NCI-H2227 (cell line): ENCODE measurements at regions not wholly inside any gene's neighbourhood (a gene's known extent, or its start where the extent isn't known, plus 50 kb on each side); places are given as distances from the start of the nearest gene placed in this dataset.
"Not testable (repeated sequence)": the region's sequence is repeated elsewhere in the genome, so short reads cannot be mapped to it uniquely, and the experiment has no call there.

Experiments used
- DNase-seq: peaks from one replicate; lab custom pipeline; 2025; ENCODE audit not compliant: unreplicated experiment; lab: John Stamatoyannopoulos, UW

DNA sequence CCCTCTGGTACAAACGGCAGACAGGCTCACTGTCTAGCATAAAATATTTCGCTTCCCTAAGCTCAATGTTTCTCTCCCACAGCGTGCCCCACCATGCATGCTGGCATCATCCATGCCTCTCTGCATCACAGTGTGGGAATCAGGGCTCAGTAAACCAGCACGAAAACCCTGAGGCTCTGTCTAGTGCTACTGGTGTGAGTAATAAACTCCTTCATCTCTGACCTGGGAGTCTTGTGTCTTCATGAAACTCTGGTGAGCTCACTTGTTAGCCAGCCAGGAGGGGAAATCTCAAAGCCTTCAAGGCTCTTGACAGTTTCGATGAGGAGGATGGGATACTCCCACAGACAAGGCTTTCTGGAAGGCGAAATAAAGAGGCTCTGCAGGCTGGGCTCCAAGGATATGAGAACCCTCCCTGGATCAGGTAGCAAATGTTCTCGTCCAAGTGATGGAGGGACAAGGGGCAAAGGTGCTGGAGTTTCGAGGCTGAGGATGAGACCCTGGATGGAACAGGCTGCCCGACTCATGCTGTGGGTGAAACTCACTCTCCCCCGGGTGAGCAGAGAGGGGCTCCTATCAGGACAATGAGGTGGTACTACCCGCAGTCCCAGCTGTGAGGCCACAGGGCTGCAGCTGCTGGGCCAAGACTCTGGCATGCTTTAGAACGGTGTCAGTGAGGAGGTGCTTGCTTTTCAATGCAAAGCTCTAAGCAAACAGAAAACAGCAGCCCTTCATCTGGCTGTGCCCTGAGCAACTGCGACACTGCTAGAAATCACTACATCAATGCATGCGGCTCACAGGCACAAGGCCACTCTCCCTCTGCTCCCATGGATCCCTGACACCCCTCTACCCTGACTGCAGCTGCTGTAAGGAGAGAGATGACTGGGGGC is 69.3 kb downstream of the SHANK2 start:
- DNase-seq, result no peak

DNA sequence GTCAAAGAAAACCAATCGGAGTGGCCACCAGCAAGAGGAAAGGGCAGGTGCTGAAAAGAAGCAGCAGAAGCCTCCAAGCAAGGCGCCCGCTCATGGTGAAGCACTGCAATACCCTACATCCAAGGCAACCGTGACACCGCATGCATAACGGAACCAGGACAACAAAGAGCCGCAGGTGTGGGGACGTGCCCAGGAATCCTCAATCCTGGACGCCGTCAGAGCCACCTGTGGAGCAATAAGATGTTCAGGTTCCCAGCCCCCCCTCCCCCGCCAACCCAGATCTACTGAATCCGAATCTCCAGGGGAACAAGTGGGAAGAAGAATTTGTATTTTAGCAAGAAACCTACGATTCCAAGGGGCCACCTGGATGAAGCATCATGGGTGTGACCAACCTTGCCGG is 70.8 kb downstream of the SHANK2 start:
- DNase-seq, result no peak

DNA sequence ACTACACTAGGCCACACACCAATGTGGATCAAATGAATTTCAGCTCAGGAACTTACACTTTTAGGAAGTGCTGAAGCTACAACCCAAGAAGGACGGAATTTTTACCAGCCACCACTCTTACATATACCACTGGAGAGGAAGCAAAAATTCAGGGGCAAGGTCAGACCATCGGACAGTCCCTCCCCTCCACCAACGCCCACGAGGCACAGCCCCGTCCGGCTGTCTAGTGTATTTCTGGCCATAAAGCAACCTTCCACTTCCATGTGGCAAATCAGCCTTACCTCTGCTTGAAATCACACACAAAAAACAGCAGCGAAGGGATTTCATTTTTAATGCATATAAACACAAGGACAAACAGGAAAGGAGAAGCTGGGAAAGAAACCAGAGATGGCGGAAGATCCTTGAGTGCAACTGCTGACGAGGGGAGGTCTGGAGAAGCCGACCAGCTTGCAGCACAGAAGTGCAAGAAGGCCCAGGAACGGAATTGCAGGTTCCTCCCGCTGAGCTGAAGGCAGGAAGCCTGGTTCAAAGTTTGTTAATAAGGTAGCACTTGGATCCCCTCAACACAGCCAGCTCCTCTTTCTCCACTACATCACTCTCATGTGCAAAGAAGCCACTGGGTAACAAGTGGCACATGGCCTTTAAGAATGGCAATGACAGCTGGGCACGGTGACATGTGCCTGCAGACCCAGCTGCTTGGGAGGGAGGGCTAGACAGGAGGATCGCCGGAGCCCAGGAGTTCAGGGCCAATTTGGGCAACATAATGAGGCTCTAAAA is 71.5 kb downstream of the SHANK2 start:
- no peak for DNase-seq

GRCh38 chr11:71179877-71180605 is 72.3 kb downstream of the SHANK2 start:
- DNase-seq, result no peak

DNA sequence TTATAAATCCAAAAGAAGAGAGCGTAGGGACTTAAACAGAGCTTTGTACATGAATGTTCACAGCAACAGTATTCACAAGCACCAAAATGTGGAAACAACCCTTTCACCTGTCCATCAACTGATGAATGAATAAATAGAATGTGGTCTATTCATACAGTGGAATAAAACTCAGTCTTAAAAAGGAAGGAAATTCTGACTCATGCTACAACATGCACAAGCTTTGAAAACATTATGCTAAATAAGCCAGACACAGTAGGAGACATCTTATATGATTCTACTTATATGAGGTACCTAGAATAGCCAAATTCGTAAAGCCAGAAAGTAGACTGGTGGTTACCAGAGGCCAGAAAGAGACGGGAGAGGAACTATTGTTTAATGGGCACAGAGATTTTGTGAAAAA is 74.3 kb downstream of the SHANK2 start:
- DNase-seq, result no peak

DNA sequence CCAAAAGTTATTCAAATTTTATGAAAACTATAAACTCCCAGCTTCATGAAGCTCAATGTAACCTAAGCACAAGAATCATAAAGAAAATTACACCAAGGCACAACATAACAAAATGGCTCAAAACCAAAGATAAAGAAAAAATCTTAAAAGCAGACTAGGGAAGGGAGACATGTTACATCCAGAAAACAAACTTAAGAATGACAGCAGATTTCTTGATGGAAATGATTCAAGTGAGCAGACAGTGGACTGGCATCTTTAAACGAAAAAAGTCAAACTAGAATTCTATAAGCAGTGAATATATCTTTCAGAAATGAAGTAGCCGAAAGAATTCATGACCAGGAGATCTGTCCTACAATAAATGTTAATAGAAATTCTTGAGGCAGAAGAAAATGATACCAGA is 75.6 kb downstream of the SHANK2 start:
- DNase-seq, result no peak

- DNase-seq, result no peak
Observed at GRCh38 chr11:71173709-71174108, 78.7 kb downstream of the SHANK2 start.

- no peak for DNase-seq
Observed at GRCh38 chr11:71172680-71173079, 79.7 kb downstream of the SHANK2 start.

- no peak for DNase-seq
Observed at GRCh38 chr11:71171576-71171975, 80.8 kb downstream of the SHANK2 start.

DNA sequence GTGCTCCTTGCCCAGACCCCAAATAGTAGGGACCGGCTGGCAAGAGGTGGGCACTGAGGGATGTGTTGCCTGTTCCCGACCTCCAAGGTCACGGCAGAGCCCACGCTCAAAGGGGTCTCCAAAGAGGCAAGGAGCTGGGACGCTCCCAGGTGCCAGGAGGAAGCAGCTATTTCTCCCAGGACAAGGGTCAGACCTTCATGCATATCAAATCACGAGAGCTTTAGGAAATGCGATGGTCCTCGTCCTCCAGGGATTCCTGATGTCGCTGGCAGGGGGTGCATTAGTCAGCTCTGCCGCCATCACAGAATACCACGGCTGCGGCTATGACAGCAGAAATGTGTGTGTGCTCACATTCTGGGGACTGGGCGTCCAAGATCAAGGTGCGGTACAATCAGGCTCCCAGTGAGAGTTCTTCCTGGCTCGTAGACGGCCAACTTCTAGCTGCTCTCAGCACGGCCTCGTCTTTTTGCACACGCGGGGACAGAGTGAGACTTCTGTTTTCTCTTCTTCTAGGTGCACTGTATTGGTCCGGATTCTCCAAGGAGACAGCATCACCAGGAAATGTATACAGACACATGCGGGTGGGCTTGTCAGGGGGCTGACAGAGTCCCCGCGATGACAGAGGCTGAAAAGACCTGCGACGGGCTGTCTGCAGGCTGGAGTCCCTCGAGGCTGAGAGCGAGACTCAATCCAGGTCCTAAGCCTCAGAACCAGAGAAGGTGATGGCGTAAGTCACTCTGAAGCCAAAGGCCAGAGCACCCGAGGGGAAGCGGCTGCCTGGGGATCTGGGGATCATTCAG is 81.6 kb downstream of the SHANK2 start:
- DNase-seq, result no peak

- no peak for DNase-seq
Observed at GRCh38 chr11:71169313-71169712, 83.1 kb downstream of the SHANK2 start.

DNA sequence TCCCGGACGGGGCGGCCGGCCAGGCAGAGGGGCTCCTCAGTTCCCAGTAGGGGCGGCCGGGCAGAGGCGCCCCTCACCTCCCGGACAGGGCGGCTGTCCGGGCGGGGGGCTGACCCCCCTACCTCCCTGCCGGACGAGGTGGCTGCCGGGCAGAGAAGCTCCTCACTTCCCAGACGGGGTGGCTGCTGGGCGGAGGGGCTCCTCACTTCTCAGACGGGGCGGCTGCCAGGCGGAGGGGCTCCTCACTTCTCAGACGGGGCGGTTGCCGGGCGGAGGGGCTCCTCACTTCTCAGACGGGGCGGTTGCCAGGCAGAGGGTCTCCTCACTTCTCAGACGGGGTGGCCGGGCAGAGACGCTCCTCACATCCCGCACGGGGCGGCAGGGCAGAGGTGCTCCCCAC is 84.6 kb downstream of the SHANK2 start:
- DNase-seq, result not testable (repeated sequence)

DNA sequence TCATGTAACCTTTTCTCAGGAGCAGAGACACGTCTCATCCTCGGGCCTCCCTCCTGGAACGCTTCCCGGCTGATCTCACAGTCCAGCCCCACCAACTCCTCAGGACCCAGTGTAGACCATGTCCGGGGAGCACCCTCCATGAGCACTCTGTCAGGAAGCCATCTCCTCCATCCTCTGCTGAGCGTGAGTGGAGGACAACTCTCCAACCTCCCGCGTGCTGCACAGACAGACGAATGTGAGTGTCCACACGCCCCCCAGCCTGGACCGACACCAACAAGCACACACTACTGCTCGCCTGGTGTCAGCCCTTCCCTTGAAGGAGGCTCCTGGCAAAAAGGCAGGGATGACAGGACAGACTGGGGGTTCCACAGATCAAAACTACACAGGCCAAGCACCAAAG is 86.6 kb downstream of the SHANK2 start:
- no peak for DNase-seq

- DNase-seq, result no peak
Observed at GRCh38 chr11:71164621-71165020, 87.8 kb downstream of the SHANK2 start.

GRCh38 chr11:71164186-71164585 is 88.2 kb downstream of the SHANK2 start:
- DNase-seq, result no peak

GRCh38 chr11:71163371-71163770 is 89.0 kb downstream of the SHANK2 start:
- no peak for DNase-seq

DNA sequence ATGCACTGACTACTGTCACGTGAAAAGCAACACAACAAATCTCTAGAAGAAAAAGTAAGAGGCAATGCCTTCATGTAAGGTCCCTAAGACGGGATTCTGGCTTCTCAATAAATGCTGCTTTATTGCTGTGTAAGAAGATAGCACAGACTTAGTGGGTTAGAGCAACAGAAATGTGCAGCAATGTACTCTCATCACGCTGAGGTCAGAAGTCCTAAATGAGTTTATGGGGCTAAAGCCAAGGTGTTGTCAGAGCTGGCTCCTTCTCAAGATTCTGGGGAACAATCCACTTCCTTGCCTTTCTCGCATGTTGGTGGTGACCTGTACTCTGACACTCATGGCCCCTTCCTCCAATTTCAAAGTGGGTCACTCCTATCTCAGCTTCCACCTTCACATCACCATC is 93.4 kb downstream of the SHANK2 start:
- no peak for DNase-seq

DNA sequence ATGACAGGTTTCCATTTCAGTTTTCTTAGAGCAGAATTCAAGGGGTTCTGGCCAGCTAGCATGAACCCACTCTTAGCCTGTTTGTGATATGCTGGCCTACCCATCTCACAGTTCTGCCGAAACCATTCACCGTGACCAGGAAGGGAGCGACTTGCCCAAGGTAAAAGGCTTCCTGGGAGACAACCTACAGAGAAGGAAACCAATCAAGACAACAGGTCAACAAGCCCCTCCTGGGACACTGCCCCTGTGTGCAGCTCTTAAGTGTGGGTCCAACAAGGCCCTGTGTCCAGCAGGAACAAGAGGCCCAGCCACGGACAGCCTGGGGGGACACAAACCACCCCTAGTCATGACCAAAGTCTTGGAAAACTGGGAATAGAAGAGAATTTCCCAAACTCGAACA is 94.7 kb downstream of the SHANK2 start:
- not testable (repeated sequence) for DNase-seq

DNA sequence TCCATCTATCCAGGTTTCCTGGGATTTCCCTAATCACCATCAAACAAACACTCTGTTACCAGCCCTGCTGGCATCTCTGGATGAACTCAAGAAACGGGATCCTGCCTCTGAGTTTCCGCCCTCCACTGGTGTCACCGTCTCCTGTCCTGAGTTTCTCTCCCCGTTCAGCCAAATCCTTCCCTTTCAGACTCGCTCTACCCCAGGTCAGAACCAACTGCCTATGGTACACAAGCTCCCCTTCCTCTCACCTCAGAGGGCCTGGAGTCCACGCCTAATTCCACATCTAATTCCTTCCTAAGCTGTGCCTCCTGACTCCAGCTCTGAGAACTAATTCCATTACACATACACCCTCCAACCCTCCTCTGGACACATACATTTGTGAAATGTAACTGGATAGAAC is 96.1 kb downstream of the SHANK2 start:
- no peak for DNase-seq

GRCh38 chr11:71155846-71156245 is 96.5 kb downstream of the SHANK2 start:
- DNase-seq, result no peak
